ENCODE measurements at regions not wholly inside any gene's neighbourhood (a gene's known extent, or its start where the extent isn't known, plus 50 kb on each side); places are given as distances from the start of the nearest gene placed in this dataset.

DNA sequence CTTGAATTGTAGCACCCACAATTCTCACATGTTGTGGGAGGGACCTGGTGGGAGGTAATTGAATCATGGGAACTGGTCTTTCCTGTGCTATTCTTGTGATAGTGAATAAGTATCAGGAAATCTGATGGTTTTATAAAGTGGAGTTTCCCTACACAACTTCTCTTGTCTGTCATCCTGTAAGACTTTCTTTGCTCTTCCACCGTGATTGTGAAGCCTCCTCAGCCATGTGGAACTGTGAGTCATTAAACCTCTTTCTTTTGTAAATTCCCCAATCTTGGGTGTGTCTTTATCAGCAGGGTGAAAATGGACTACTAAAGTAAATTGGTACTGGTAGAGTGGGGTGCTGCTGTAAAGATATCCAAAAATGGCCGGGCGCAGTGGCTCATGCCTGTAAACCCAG is 215.6 kb downstream of the LIG4 start:
- H3K27ac Mint-ChIP-seq (ENCODE audit: unreplicated experiment), result no peak overlapping the region
- no peak for DNase-seq (ENCODE audit: low spot score)

DNA sequence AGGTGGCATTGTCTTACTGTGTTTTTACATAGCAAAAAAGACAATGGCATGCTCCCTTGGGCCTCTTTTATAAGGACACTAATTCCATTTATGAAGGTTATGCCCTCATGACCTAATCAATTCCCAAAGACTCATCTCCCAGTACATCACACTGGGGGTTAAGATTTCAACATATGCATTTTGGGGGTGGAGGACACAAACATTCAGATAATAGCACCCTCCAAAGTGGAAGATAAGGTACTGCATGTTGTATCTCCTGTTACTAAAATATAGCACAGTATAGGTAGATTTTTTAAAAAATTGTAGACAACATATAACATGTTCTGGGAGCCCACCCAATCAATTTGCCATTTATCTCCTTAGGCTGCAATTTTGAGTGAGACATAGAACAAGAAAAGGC is 221.2 kb downstream of the LIG4 start:
- Mint-ChIP-seq H3K36me3 (ENCODE audit: low read depth) (no peaks in the 10 kb centered on the region), H3K27ac (ENCODE audit: unreplicated experiment) (no peak overlapping the region), H3K9me3 (ENCODE audit: low read depth) (peaks cover 8% of the 10 kb centered on the region), H3K4me3 (ENCODE audit: unreplicated experiment) (no peak overlapping the region), H3K4me1 (ENCODE audit: low read depth) (no peaks in the 10 kb centered on the region), H3K27me3 (ENCODE audit: low read depth) (no peaks in the 10 kb centered on the region)
- no peak for TF ChIP-seq CTCF (IDR thresholded peaks at IDR 0.05)
- DNase-seq (ENCODE audit: low spot score), result no peak

More for the DNA sequence above, 215.6 kb downstream of the LIG4 start:
- no peak overlapping the region for H3K4me3 Mint-ChIP-seq (ENCODE audit: unreplicated experiment)
- peaks cover 11% of the 10 kb centered on the region for H3K9me3 Mint-ChIP-seq (ENCODE audit: low read depth)
- no peaks in the 10 kb centered on the region for H3K4me1 Mint-ChIP-seq (ENCODE audit: low read depth)
- TF ChIP-seq CTCF (IDR thresholded peaks at IDR 0.05), result no peak
- no peaks in the 10 kb centered on the region for H3K27me3 Mint-ChIP-seq (ENCODE audit: low read depth)
- no peaks in the 10 kb centered on the region for H3K36me3 Mint-ChIP-seq (ENCODE audit: low read depth)

- Mint-ChIP-seq H3K4me3 (ENCODE audit: unreplicated experiment) (no peak overlapping the region), H3K36me3 (ENCODE audit: low read depth) (no peaks in the 10 kb centered on the region), H3K27ac (ENCODE audit: unreplicated experiment) (no peak overlapping the region), H3K27me3 (ENCODE audit: low read depth) (no peaks in the 10 kb centered on the region), H3K4me1 (ENCODE audit: low read depth) (no peaks in the 10 kb centered on the region), H3K9me3 (ENCODE audit: low read depth) (peaks cover 8% of the 10 kb centered on the region)
- no peak for TF ChIP-seq CTCF (IDR thresholded peaks at IDR 0.05)
- DNase-seq (ENCODE audit: low spot score), result no peak
Measured at GRCh38 chr13:107993239-107993949, 221.9 kb downstream of the LIG4 start.

DNA sequence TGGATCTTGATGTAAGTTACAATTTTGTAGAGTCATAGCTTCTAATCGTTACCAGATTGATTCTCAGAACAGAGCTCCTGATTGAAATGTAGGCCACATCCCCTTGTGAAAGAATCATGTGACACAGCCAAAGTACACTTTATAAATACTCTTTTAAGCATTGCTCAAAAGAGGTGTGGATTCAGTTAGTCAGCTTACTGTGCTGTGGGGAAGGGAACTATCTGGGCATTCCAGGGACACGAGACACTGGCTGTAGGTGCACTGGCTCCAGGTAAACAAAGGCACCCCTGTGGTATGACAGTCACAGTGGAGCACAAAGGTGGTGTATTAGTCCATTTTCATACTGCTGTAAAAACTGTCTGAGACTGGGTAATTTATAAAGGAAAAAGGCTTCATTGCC is 222.8 kb downstream of the LIG4 start:
- H3K4me3 Mint-ChIP-seq (ENCODE audit: unreplicated experiment), result no peak overlapping the region
- H3K27me3 Mint-ChIP-seq (ENCODE audit: low read depth), result no peaks in the 10 kb centered on the region
- H3K27ac Mint-ChIP-seq (ENCODE audit: unreplicated experiment), result no peak overlapping the region
- no peaks in the 10 kb centered on the region for H3K4me1 Mint-ChIP-seq (ENCODE audit: low read depth)
- H3K36me3 Mint-ChIP-seq (ENCODE audit: low read depth), result no peaks in the 10 kb centered on the region
- DNase-seq (ENCODE audit: low spot score), result no peak
- peaks cover 5% of the 10 kb centered on the region for H3K9me3 Mint-ChIP-seq (ENCODE audit: low read depth)
- TF ChIP-seq CTCF (IDR thresholded peaks at IDR 0.05), result no peak

- Mint-ChIP-seq H3K27ac (ENCODE audit: unreplicated experiment) (no peak overlapping the region), H3K9me3 (ENCODE audit: low read depth) (no peaks in the 10 kb centered on the region), H3K4me3 (ENCODE audit: unreplicated experiment) (no peak overlapping the region), H3K27me3 (ENCODE audit: low read depth) (no peaks in the 10 kb centered on the region), H3K4me1 (ENCODE audit: low read depth) (no peaks in the 10 kb centered on the region), H3K36me3 (ENCODE audit: low read depth) (no peaks in the 10 kb centered on the region)
- no peak for TF ChIP-seq CTCF (IDR thresholded peaks at IDR 0.05)
- DNase-seq (ENCODE audit: low spot score), result no peak
Measured at GRCh38 chr13:107977071-107977574, 238.2 kb downstream of the LIG4 start.

Data from chondrocyte (in vitro differentiated cells).